ENCODE measurements at regions not wholly inside any gene's neighbourhood (a gene's known extent, or its start where the extent isn't known, plus 50 kb on each side); places are given as distances from the start of the nearest gene placed in this dataset.

GRCh38 chr5:61931236-61931635, 374.8 kb upstream of the KIF2A start:
- H3K27ac ChIP-seq: no peak overlapping the region
- H3K9me3 ChIP-seq: no peaks in the 10 kb centered on the region
- no peak overlapping the region for H3K4me3 ChIP-seq (ENCODE audit: low read depth in 1 of 2, low read length in 1 of 2)
- no peaks in the 10 kb centered on the region for H3K36me3 ChIP-seq
- no peak for TF ChIP-seq CTCF (IDR thresholded peaks at IDR 0.05)
- H3K4me1 ChIP-seq (ENCODE audit: control insufficient read depth in 1 of 2, insufficient read depth in 1 of 2, low read depth in 1 of 2, low read length in 1 of 2): no peaks in the 10 kb centered on the region
- H3K27me3 ChIP-seq: no peaks in the 10 kb centered on the region

- H3K4me1 ChIP-seq (ENCODE audit: control insufficient read depth in 1 of 2, insufficient read depth in 1 of 2, low read depth in 1 of 2, low read length in 1 of 2): no peaks in the 10 kb centered on the region
- no peak overlapping the region for H3K27ac ChIP-seq
- TF ChIP-seq CTCF (IDR thresholded peaks at IDR 0.05): no peak
- H3K4me3 ChIP-seq (ENCODE audit: low read depth in 1 of 2, low read length in 1 of 2): no peak overlapping the region
- H3K9me3 ChIP-seq: no peaks in the 10 kb centered on the region
- no peaks in the 10 kb centered on the region for H3K36me3 ChIP-seq
- no peaks in the 10 kb centered on the region for H3K27me3 ChIP-seq
Observed at GRCh38 chr5:61933787-61934626, 372.0 kb upstream of the KIF2A start.

GRCh38 chr5:61941637-61942036, 364.4 kb upstream of the KIF2A start:
- H3K4me3 ChIP-seq (ENCODE audit: low read depth in 1 of 2, low read length in 1 of 2): no peak overlapping the region
- H3K4me1 ChIP-seq (ENCODE audit: control insufficient read depth in 1 of 2, insufficient read depth in 1 of 2, low read depth in 1 of 2, low read length in 1 of 2): no peaks in the 10 kb centered on the region
- H3K27ac ChIP-seq: no peak overlapping the region
- no peak for TF ChIP-seq CTCF (IDR thresholded peaks at IDR 0.05)
- no peaks in the 10 kb centered on the region for H3K27me3 ChIP-seq
- no peaks in the 10 kb centered on the region for H3K36me3 ChIP-seq
- no peaks in the 10 kb centered on the region for H3K9me3 ChIP-seq

GRCh38 chr5:61942462-61943049, 363.4 kb upstream of the KIF2A start:
- H3K4me3 ChIP-seq (ENCODE audit: low read depth in 1 of 2, low read length in 1 of 2): no peak overlapping the region
- H3K4me1 ChIP-seq (ENCODE audit: control insufficient read depth in 1 of 2, insufficient read depth in 1 of 2, low read depth in 1 of 2, low read length in 1 of 2): no peaks in the 10 kb centered on the region
- no peak for TF ChIP-seq CTCF (IDR thresholded peaks at IDR 0.05)
- H3K27ac ChIP-seq: no peak overlapping the region
- no peaks in the 10 kb centered on the region for H3K36me3 ChIP-seq
- H3K9me3 ChIP-seq: no peaks in the 10 kb centered on the region
- no peaks in the 10 kb centered on the region for H3K27me3 ChIP-seq

- H3K27ac ChIP-seq: no peak overlapping the region
- TF ChIP-seq CTCF (IDR thresholded peaks at IDR 0.05): no peak
- H3K4me3 ChIP-seq (ENCODE audit: low read depth in 1 of 2, low read length in 1 of 2): no peak overlapping the region
- no peaks in the 10 kb centered on the region for H3K9me3 ChIP-seq
- H3K4me1 ChIP-seq (ENCODE audit: control insufficient read depth in 1 of 2, insufficient read depth in 1 of 2, low read depth in 1 of 2, low read length in 1 of 2): no peaks in the 10 kb centered on the region
- H3K36me3 ChIP-seq: no peaks in the 10 kb centered on the region
- H3K27me3 ChIP-seq: no peaks in the 10 kb centered on the region
Observed at GRCh38 chr5:61943713-61944112, 362.3 kb upstream of the KIF2A start.

All from neutrophil (primary cell).